ENCODE measurements at regions not wholly inside any gene's neighbourhood (a gene's known extent, or its start where the extent isn't known, plus 50 kb on each side); places are given as distances from the start of the nearest gene placed in this dataset.

DNA sequence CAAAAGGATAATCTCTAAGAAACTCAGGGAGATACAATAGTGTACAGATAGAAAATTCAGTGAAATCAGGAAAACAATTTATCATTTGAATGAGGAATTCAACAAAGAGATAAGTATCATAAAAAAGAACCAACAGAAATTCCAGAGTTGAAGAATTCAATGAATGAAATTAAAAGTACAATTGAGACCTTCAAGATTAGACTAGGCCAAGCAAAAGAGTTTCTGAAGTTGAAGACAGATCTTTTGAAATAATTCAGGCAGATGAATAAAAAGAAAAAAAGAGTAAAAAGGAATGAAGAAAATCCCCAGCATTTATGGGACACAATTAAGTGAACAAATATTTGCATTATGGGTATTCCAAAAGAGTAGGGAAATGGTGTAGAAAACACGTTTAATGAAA is 412.6 kb downstream of the TMEM121 start:
- TF ChIP-seq, protein P1, sequence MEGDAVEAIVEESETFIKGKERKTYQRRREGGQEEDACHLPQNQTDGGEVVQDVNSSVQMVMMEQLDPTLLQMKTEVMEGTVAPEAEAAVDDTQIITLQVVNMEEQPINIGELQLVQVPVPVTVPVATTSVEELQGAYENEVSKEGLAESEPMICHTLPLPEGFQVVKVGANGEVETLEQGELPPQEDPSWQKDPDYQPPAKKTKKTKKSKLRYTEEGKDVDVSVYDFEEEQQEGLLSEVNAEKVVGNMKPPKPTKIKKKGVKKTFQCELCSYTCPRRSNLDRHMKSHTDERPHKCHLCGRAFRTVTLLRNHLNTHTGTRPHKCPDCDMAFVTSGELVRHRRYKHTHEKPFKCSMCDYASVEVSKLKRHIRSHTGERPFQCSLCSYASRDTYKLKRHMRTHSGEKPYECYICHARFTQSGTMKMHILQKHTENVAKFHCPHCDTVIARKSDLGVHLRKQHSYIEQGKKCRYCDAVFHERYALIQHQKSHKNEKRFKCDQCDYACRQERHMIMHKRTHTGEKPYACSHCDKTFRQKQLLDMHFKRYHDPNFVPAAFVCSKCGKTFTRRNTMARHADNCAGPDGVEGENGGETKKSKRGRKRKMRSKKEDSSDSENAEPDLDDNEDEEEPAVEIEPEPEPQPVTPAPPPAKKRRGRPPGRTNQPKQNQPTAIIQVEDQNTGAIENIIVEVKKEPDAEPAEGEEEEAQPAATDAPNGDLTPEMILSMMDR (IDR thresholded peaks at IDR 0.05) = no peak
- TF ChIP-seq POLR2A (IDR thresholded peaks at IDR 0.05) (no peak), POLR2AphosphoS5 (IDR thresholded peaks at IDR 0.05; ENCODE audit: insufficient read depth in 1 of 2, low read depth in 1 of 2) (no peak)
